ENCODE measurements at regions not wholly inside any gene's neighbourhood (a gene's known extent, or its start where the extent isn't known, plus 50 kb on each side); places are given as distances from the start of the nearest gene placed in this dataset.
"Not testable (repeated sequence)": the region's sequence is repeated elsewhere in the genome, so short reads cannot be mapped to it uniquely, and the experiment has no call there.

DNA sequence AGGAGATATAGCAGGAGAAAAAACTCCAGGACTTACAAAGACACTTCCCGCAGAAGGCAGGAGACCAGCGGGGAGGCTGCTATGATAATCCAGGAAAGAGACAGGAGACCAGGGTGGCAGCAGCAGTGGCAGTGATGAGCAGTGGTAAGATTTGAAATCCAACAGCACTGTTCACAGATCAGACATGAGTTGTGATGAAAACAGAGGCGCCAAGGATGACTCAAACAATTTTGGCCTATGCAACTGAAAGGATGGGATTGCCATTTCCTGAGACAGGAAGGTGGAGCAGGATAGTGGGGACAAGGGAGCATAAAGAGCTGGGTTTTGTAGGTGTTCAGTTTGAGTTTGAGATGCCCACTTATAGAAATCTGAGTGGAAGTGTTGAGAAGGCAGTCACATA lies 108.6 kb upstream of the DYRK2 start:
- DNase-seq: no peak

DNA sequence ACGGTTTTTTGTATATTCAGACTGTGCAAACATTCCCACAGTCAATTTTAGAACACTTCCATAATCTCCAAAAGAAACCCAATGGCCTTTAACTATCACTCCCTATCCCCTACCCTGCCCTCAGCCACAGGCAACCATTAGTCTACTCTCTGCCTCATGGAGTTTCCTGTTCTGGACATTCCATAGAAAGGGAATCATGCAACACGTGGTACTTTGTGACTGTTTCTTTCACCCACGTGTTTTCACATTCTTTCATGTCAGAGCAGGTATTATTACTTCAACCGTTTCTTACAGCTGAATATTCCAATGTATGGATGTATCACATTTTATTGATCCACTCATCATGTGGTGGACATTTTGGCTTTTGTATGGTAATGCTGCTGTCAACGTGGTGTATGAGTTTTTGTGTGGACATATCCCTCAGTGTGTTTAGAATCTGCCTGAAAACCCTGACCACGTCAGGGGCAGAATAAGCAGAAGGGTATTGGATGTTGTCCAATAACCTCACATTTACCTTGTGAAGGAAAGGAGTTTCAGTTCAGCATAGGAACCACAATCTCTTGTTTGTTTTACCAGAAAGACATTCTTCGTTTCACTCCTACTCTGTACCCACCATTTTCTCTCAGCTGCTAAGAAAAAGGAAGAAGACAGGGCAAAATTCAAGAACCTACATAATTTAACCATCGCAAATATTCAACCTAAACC lies 107.5 kb upstream of the DYRK2 start:
- DNase-seq: no peak

DNA sequence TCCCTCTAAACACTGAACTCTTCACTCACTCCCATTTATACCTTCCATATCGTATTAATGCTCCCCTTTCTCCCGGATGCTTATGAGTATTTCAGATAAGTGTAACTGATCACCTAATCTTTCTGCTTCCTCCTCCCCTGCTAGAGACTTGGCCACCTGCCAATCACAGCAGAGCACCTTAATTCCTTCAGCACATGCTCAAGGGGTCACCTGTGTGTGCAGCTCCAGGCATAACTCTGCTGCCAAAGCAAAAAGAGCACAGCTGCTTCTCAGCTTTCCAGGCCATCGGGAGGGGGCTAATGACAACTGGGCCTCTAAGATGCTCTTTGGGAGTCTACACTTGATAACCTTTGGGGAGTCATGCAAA lies 106.9 kb upstream of the DYRK2 start:
- no peak for DNase-seq

GRCh38 chr12:67543021-67543770 lies 105.3 kb upstream of the DYRK2 start:
- no peak for DNase-seq

GRCh38 chr12:67545298-67545697 lies 103.2 kb upstream of the DYRK2 start:
- no peak for DNase-seq

GRCh38 chr12:67546746-67547145 lies 101.8 kb upstream of the DYRK2 start:
- DNase-seq: no peak

- DNase-seq: not testable (repeated sequence)
These were observed 93.3 kb upstream of the DYRK2 start for GRCh38 chr12:67555075-67555717.

DNA sequence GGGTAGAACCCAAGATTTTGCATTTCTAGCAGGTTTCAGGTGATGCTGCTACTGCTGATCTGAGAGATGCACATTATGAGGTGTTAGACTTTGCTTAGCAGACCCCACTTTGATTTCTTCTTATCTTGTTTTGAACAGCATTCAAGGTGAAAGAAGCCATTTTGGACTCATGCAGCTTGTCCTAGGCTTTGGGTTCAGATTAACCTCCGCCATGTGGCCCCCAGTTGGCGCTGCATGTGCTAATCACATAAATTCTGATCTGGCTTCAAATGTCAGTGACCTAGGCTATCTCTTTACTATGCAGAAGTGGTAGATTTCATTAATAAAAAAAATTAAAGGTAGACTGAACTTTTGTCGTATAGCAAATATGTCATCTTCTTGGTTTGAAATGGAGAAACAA lies 89.8 kb upstream of the DYRK2 start:
- no peak for DNase-seq

DNA sequence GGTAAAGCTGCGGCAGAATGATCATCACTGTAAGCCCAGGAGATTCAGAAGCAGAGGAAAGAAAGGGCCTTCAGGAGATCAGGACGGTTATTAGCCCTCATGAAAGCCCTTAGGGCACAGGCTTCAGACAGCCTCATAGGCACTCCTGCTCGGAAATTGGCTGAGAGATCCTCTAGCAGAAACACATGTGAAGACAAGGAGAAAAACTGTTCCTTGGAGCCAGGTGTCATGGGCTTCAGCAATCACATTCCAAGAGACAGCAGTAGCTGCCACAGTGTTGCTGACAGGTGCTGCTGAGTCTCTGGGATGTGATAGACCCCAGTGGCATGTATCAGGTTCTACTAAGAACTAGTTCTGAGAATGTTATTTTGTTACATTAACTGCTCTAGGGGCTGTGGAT lies 88.8 kb upstream of the DYRK2 start:
- DNase-seq: no peak

- no peak for DNase-seq
These were observed 85.8 kb upstream of the DYRK2 start for GRCh38 chr12:67562513-67563287.

DNA sequence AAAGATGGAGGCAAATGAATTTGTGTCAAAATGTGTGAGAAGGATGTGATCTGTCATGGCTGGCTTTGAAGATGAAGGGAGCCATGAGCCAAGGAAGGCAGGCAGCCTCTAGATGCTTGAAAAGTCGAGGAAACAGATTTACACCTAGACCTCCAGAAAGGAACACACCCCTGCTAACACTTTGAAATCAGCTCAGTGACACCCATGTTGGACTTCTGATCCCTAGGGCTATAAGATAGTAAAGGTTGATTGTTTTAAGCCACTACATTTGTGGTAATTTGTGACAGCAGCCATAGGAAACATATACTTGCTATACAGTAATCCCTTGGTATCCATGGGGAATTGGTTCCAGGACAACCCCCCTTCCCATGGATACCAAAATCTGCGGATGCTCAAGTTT lies 80.5 kb upstream of the DYRK2 start:
- no peak for DNase-seq

DNA sequence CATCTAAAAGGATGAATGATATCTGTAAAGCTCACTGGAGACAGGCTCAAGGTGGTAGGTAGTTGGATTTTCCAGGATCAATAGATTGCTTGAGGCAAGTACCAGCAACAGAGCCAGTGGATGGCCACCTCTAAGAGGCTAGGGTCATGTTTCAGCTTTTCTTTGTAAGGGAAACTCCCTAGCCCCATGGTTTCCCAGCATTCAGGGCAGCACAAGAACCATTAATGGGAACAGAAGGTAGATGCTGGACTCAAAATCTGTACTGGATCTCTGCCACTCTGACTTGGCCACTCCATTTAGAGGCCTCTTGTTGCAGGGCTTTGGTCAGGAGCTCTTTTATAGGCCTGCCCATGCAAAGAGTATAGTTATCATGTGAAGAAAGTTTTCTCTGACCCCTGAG lies 76.1 kb upstream of the DYRK2 start:
- DNase-seq: no peak

- DNase-seq: no peak
These were observed 75.0 kb upstream of the DYRK2 start for GRCh38 chr12:67573566-67573965.

- DNase-seq: no peak
These were observed 69.4 kb upstream of the DYRK2 start for GRCh38 chr12:67578976-67579661.

GRCh38 chr12:67579662-67580003 lies 68.9 kb upstream of the DYRK2 start:
- no peak for DNase-seq

DNA sequence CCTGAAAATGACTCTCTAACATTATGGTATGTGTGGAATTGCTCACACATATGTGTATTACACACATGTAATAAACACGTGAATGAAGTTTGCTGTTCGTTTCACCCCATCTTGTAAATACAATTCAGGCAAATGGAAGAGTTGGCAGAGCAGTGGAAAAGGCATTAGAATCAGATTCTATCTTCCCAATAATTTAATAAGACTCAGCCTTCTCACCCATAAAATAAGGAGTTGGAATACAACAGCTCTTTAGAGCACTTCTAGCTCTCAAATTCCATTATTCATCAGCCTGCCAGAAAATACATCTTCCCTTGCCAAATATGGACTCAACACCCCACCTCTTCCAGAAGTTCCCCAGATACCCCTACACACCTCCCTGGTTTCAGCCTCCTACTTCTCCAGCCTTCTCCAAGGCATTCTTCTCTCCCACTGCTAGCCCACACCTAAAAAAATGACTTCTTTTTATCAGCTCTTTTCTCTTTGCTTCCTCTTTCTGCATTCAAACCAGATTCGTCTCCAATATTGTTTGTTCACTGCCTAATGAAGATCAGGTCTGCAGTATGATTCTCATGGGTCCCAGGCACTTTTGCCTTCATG lies 66.2 kb upstream of the DYRK2 start:
- no peak for DNase-seq

DNA sequence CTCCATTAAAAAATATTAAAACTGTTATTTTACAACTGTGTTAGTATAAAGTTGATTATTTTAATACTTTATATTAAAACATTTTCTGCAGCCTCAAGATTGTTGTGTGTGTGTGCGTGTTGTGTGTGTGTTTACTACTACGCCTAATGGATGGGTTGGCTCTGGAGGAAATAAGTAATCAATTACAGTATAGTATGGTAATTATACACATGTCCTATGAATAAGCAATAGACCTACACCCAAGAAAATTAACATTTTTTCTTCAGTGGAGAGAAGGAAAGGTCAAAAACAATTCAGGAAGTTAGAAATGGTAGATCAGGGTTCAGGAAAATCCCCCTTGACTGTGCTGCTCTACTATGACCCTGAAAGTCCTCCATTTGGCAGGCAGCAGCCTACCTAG lies 65.7 kb upstream of the DYRK2 start:
- no peak for DNase-seq

- DNase-seq: no peak
These were observed 61.6 kb upstream of the DYRK2 start for GRCh38 chr12:67586951-67587350.

DNA sequence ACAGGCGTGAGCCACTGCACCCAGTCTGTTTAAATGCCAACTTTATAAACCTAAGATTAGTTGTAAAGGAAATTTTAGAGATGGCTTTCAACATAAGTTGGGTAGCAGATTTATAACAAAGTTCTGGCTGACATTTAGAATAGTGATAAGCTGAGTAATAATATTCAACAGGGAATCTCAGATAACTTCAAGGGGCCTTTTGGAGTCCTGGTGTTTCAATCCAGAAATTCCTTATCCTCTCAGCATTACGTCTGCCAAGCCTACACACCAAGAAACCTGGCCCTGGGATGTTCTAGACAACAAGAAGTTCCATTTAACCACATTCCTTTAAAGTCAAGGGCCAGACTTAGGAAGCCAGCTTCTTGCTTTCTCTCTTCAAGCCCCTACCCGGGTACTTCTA lies 59.5 kb upstream of the DYRK2 start:
- DNase-seq: no peak

GRCh38 chr12:67590149-67590790 lies 58.3 kb upstream of the DYRK2 start:
- no peak for DNase-seq

DNA sequence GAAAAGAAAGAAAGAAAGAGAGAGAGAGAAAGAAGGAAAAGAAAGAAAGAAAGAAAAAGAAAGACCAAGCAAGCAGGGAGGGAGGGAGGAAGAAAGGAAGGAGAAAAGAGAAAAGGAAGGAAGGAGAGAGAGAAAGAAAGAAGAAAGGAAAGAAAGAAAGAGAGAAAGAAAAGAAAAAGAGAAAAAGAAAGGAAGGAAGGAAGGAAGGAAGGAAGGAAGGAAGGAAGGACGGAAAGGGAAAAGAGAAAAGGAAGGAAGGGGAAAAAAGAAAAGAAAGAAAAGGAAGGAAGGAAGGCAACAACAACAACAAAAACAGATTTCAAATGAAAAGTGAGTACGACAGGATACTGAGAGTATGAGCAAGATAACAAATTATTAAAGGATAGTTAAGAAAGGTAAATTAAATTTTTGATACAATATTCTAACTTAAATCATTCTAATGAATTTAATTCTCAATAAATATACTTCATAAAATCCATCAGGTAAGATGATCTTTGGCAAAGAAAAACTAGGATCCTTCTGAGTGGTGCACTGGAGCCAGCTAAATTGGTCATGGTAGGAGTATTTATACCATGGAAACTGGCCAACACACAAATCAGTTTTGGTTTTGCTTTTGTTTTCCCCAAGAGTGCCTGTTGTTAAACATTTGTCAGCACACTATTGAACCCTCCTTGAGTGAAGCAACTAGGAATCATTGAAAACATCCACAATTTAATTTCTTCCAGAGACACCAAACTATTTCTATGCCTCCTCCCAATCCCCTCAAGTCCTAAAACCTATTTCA lies 56.1 kb upstream of the DYRK2 start:
- no peak for DNase-seq

Measured in 8988T (cell line).